NCI-H748 (cell line): ENCODE measurements at regions not wholly inside any gene's neighbourhood (a gene's known extent, or its start where the extent isn't known, plus 50 kb on each side); places are given as distances from the start of the nearest gene placed in this dataset.
"Not testable (repeated sequence)": the region's sequence is repeated elsewhere in the genome, so short reads cannot be mapped to it uniquely, and the experiment has no call there.

Source experiments
- DNase-seq: peaks from one replicate; lab custom pipeline; 2025; ENCODE audit not compliant: unreplicated experiment; lab: John Stamatoyannopoulos, UW

GRCh38 chr10:64765498-64765897, 1244.3 kb downstream of the REEP3 start:
- DNase-seq: no peak

DNA sequence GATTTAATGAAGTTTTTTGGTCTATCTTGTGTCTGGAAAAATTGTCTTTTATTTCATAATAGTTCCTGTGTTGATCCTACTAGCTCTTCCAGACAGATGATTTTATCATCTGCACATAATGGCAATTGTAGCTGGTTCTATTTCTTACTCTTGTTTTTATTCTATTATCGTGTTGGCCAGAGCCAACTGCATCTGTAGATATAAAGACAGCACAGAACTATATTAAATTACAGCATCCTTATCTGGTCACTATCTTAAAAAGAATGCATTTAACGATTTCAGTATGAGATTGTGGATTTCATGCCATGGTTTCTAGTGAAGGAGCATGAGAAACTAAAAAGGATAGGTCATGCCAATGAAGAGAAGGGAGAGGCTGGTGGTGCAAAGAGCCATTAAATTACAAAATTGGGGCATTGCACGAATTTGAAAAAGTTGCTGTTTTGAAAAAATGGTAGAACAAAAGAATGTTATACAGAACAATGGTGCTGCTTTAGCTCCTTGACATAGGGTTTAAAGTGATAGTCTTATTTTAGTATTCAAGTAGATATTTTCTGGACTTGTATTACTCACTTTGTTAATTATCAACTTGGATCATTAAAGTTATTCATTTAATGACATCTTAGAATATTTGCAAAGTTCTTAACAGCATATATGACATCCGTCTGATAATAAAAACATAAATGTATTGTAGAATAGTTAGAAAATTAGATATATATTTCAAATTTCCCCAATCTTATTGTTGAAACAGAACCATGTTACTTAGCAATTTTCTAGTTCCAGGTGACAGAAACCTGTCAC, 1250.3 kb downstream of the REEP3 start:
- no peak for DNase-seq

- no peak for DNase-seq
These were observed 1252.2 kb downstream of the REEP3 start for GRCh38 chr10:64773357-64773756.

DNA sequence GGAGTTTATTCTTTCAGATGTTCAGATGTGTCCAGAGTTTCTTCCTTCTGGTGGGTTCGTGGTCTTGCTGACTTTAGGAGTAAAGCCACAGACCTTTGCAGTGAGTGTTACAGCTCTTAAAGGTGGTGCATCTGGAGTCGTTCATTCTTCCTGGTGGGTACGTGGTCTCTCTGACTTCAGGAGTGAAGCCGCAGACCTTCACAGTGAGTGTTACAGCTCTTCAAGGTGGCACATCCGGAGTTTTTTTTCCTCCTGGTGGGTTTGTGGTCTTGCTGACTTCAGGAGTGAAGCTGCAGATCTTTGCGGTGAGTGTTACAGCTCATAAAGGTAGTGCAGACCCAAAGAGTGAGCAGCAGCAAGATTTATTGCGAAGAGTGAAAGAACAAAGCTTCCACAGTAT, 1263.2 kb downstream of the REEP3 start:
- not testable (repeated sequence) for DNase-seq

DNA sequence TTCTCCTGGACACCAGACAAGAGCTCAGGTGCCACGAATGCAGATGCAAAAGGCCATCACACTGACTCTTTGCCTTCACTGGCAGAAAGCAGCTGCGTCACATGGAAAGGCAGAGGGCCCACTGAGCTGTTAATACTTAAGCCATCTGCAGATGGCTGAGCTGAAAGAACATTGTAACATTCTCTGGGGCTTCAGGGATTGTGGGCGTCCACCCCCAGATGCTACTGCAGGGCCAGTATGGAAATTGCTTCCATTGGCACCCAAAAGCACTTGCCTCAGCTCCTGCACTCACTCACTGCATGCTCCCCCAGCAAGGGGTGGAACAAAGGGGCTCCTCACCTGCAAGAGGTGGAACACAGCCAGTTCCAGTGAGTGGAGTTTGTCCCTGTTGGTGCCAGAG, 1264.6 kb downstream of the REEP3 start:
- no peak for DNase-seq

GRCh38 chr10:64786989-64787388, 1265.8 kb downstream of the REEP3 start:
- DNase-seq: no peak

DNA sequence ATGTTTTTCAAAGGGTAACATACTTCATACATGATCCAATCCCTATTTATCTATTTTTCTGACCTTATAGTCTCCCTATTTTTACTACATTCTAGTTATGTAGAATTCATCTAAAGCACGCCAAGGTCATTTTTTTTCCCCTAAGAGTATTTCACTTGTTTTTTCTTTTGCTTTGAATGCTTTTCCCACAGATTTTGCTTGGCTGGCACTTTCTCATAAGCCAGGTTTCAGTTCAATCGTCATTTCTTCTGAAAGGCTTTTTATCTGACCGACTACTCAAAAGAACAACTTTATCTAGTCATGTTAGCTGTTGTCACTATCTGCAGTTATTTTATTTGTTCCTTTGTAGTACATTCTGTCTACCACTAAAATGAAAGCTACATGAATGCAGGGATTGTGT, 1274.6 kb downstream of the REEP3 start:
- DNase-seq: no peak

- DNase-seq: no peak
These were observed 1277.1 kb downstream of the REEP3 start for GRCh38 chr10:64798297-64798696.

- not testable (repeated sequence) for DNase-seq
These were observed 1287.0 kb downstream of the REEP3 start for GRCh38 chr10:64808233-64808632.

GRCh38 chr10:64810046-64810445, 1288.8 kb downstream of the REEP3 start:
- not testable (repeated sequence) for DNase-seq

DNA sequence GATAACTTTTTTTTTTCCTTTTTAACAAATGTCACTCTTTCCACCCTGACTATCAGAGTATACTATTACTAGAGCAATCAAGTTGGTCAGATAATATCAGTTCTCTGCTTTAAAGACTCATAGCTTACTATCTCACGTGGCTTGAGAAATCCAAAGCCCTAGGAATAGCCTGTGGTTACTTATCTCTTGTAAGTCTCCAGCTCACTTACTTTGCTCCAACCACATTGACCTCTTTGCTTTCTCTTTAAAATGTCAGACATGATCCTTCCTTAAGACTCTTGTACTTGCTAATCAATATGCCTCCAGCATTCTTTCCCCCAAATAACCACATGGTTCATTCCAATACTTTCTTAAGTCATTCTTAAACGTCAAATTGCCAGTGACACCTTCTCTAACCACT, 1292.2 kb downstream of the REEP3 start:
- DNase-seq: no peak

DNA sequence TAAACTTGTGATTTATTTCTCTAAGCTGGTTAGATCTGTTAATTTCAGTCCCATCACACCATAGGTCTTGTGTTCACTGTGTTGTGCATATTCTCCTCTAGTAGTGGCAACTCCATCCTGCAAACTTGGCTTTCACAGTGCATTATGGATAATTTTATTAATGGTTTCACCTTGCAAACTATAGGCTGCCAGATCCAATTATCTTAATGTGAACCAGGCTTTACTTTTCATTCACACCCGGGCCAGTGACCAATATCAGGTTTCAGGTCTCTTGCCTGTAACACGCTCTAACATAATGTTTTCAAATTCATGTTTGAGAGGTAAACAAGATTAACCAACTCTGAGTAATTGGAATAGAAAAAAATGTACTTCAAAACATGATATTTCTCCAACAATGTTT, 1293.0 kb downstream of the REEP3 start:
- no peak for DNase-seq

DNA sequence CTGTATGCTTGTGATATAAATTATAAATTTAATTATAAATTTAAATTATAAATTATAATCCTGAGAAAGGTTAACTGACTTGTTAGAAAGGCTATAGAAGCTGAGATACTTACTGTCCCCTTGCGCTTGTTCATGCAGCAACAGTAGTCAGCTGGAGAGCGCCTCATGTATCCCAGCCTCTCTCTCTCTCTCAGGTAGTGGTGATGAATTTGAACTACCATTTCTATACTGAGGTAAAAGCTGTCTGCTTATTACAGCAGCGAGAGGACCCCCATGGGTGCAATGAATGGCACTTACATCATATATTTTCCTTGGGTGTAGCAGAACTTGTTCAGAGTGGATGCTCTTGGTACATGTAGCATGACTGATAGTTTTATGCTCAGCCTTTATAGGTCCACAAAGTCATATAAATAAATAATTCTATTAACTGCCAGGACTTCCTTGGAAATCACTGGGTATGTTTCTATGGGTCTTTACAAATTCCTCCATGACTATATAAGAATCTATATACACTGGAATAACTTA, 1308.7 kb downstream of the REEP3 start:
- no peak for DNase-seq

DNA sequence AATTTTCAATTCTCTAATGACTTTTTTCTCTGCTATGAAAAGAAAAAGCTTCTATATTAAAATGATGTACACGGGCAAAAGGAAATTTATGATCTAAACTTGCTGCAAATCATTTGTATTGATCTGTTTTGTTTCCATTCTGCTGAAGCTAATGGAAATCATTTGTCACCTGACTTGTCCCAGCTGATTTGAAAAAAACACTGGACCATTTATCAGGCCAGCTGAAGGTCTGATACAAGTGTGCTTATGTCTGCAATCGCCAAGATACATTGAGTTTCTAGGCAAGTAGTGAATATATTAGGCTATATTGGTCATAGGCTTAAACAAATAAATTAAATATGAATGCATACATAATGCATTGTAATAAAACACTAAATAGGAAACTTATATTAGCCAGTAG, 1309.7 kb downstream of the REEP3 start:
- DNase-seq: no peak

DNA sequence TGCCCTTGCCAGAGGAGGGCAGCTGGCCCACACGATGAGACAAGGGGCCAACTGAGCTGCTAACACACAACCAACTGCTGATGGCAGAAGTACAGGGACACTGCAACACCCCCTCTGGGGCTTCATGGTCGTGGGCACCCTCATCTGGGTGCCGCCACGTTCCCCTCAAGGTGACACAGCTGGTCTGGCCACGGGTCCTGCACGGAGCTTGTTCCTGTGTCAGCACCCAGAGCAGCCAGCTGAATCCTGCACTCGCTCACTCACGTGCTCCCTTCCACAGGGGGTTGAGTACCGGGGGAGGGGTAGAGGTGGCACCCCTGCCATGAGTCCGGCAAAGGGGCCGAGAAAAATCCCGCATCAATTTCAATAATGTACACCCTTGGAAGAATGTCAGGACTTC, 1319.1 kb downstream of the REEP3 start:
- DNase-seq: no peak

GRCh38 chr10:64846700-64847099, 1325.5 kb downstream of the REEP3 start:
- no peak for DNase-seq

GRCh38 chr10:64855941-64856340, 1334.7 kb downstream of the REEP3 start:
- DNase-seq: no peak

- DNase-seq: no peak
These were observed 1338.7 kb downstream of the REEP3 start for GRCh38 chr10:64859911-64860310.

DNA sequence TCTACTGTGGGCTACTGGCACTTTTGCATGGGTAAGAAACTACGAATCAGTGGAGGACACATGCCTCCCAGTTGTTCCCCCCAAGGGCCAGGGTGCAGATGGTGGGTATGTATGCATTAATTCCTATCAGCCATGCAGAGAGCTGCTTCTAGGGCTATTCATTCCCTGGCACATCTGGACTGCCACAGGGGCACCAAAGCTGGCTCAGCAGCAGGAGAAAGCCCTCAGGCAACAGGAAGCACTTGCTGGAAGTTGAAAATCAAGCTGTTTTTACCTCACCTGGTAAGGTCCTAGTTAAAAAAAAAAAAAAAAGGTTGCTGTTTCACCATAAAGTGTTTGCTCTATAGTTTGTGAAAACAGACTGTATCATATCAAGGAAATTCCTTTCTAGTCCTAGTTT, 1342.6 kb downstream of the REEP3 start:
- DNase-seq: no peak

DNA sequence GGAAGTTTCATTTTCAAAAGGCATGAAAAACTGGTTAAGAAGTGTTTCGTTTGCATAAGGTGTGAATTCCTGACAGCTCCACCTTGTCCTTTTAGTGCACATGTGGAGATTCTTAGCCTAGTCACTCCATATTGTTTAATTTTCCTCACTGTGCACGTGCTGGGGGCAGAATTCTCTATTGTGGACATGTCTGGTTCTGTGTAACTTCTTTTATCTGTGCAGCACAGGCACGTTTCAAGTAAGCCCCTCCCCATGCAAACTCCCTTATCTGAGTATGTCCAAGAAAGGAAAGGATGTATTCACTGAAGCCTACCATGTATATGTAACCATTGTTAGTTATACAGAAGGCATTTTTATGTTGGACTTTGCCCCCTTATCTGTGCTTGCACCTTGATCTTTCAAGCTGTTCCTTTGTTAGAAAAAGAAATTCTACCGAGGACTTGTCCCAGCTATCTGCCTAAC, 1346.3 kb downstream of the REEP3 start:
- DNase-seq: no peak

- DNase-seq: no peak
These were observed 1351.9 kb downstream of the REEP3 start for GRCh38 chr10:64873088-64873487.

DNA sequence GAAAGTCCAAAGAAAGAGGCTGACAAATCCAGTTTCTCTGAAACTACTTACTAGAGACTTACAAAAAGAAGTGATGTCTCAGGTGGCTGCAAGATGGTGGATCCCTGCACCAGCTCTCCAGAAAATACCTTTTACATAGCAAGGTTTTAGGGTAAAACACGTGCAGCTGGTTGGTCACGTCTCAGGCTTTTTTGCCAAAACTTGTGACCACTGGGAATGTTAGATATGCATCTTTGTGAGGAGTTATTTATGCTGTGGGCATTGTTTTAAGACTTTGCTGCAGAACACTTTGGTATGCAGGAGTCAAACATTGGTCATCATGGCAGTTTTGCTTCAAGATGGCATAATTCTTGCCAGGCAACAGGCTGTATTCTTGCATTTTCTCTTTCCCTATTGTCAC, 1352.8 kb downstream of the REEP3 start:
- no peak for DNase-seq

- DNase-seq: no peak
These were observed 1359.3 kb downstream of the REEP3 start for GRCh38 chr10:64880546-64880945.
